OCI-LY7 (cell line): ENCODE measurements at regions not wholly inside any gene's neighbourhood (a gene's known extent, or its start where the extent isn't known, plus 50 kb on each side); places are given as distances from the start of the nearest gene placed in this dataset.

ENCODE experiments used
- EZH2phosphoT487 ChIP-seq: fragments of 200-600 bp; sonication (generic); IDR thresholded peaks from 2 replicates; pipeline ENCODE4 v1.6.1; 2018; ENCODE audit warnings: low read depth, borderline replicate concordance, mild to moderate bottlenecking, mixed run types, antibody characterized with exemption, low read length, moderate library complexity, mixed read lengths
- TF ChIP-seq, protein P1 (sequence below): fragments of 200-600 bp; sonication (generic); conservative IDR thresholded peaks from 2 replicates; pipeline ENCODE4 v1.5.1; 2014; ENCODE audit warnings: mild to moderate bottlenecking, antibody characterized with exemption, low read length, moderate library complexity, mixed read lengths

DNA sequence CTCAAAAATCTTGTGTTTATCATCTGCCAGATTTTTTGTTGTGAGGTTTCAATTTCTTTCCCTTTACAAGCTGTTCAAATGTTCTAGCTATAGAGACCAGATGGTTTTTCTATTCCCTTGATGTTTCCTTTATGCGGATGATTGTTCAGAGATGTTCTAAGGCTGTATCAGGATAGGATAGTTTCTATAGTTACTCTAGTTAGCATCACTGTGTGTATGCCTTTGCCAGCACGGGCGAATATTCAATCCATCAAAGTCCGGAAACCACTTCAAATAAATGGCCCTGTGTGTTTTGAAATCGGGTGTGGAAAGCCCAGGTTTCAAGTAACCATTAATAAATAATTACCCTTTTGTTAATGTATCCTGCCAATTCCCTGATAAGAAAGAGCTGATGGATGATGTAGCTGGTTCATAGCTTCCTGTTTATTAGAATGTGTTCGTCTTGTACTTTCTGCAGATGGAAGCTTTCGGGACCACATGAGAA is 149.8 kb upstream of the PRKCQ start:
- TF ChIP-seq, protein P1, sequence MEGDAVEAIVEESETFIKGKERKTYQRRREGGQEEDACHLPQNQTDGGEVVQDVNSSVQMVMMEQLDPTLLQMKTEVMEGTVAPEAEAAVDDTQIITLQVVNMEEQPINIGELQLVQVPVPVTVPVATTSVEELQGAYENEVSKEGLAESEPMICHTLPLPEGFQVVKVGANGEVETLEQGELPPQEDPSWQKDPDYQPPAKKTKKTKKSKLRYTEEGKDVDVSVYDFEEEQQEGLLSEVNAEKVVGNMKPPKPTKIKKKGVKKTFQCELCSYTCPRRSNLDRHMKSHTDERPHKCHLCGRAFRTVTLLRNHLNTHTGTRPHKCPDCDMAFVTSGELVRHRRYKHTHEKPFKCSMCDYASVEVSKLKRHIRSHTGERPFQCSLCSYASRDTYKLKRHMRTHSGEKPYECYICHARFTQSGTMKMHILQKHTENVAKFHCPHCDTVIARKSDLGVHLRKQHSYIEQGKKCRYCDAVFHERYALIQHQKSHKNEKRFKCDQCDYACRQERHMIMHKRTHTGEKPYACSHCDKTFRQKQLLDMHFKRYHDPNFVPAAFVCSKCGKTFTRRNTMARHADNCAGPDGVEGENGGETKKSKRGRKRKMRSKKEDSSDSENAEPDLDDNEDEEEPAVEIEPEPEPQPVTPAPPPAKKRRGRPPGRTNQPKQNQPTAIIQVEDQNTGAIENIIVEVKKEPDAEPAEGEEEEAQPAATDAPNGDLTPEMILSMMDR, result no peak
- TF ChIP-seq EZH2phosphoT487, result no peak
